IMR-90 (cell line): ENCODE measurements at regions not wholly inside any gene's neighbourhood (a gene's known extent, or its start where the extent isn't known, plus 50 kb on each side); places are given as distances from the start of the nearest gene placed in this dataset.

Experiments
- BHLHE40 ChIP-seq: fragments of 150-350 bp; IDR thresholded peaks from 2 replicates; pipeline ENCODE4 v1.6.1; 2016; ENCODE audit warnings: mild to moderate bottlenecking, low read depth, low read length
- CEBPB ChIP-seq: IDR thresholded peaks from 2 replicates; pipeline ENCODE4 v1.6.1; 2012; ENCODE audit warnings: low read depth, low read length, improper control_type of control experiment
- CTCF ChIP-seq: conservative IDR thresholded peaks from 2 replicates; pipeline ENCODE4 v1.5.1; 2012; ENCODE audit warnings: mild to moderate bottlenecking, low read depth, low read length, improper control_type of control experiment
- ELK1 ChIP-seq: fragments of 150-350 bp; IDR thresholded peaks from 2 replicates; pipeline ENCODE4 v1.6.1; 2016; ENCODE audit warnings: low read depth, mild to moderate bottlenecking, low read length, moderate library complexity, borderline replicate concordance
- FOS ChIP-seq: fragments of 150-350 bp; IDR thresholded peaks from 2 replicates; pipeline ENCODE4 v1.6.1; 2016; ENCODE audit warnings: low read depth, low read length
- MAFK ChIP-seq: IDR thresholded peaks from 2 replicates; pipeline ENCODE4 v1.6.1; 2012; ENCODE audit warnings: low read depth, low read length, improper control_type of control experiment
- MAZ ChIP-seq: IDR thresholded peaks from 2 replicates; pipeline ENCODE4 v1.6.1; 2012; ENCODE audit warnings: low read depth, mild to moderate bottlenecking, low read length, improper control_type of control experiment, moderate library complexity, borderline replicate concordance
- MXI1 ChIP-seq: IDR thresholded peaks from 2 replicates; pipeline ENCODE4 v1.6.1; 2012; ENCODE audit warnings: low read depth, mild to moderate bottlenecking, low read length, moderate library complexity, borderline replicate concordance
- POLR2A ChIP-seq: IDR thresholded peaks from 2 replicates; pipeline ENCODE4 v1.6.1; 2012; ENCODE audit warnings: mild to moderate bottlenecking, low read depth, low read length
- RAD21 ChIP-seq: IDR thresholded peaks from 2 replicates; pipeline ENCODE4 v1.6.1; 2012; ENCODE audit warnings: low read length, improper control_type of control experiment
- RCOR1 ChIP-seq: IDR thresholded peaks from 2 replicates; pipeline ENCODE4 v1.6.1; 2012; ENCODE audit warnings: mild to moderate bottlenecking, low read length, improper control_type of control experiment; ENCODE audit not compliant: insufficient replicate concordance
- RFX5 ChIP-seq: IDR thresholded peaks from 2 replicates; pipeline ENCODE4 v1.8.0; 2012; ENCODE audit warnings: low read depth, mild to moderate bottlenecking, low read length, moderate library complexity
- SMC3 ChIP-seq: fragments of 150-350 bp; IDR thresholded peaks from 2 replicates; pipeline ENCODE4 v1.6.1; 2016; ENCODE audit warnings: low read depth, mild to moderate bottlenecking, antibody characterized with exemption, low read length, moderate library complexity
- USF2 ChIP-seq: fragments of 150-350 bp; IDR thresholded peaks from 2 replicates; pipeline ENCODE4 v1.6.1; 2017; ENCODE audit warnings: mild to moderate bottlenecking, antibody characterized with exemption, low read length, low read depth

DNA sequence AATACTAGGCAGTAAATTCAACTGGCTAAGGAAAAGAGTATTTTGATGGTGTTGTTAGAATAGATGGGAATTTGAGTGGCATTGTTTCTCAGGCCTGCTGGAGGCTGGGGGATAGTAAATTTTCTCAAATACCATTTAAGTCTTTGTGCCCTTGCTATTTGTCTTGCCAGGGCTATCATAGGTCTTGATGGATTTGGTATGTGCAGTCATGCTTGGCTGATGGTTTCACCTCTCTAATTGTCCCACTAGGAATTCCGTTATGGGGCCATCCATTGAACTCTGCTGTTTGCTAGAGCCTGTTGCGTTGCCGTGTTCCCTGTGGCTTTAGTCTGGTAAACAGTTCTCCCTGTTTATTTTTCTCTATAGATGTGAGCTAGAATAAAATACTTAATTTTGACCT, 438.1 kb upstream of the FAM98A start:
- TF ChIP-seq RAD21: no peak
- no peak for TF ChIP-seq CTCF
- TF ChIP-seq SMC3: no peak
- TF ChIP-seq MXI1: no peak
- TF ChIP-seq POLR2A: no peak
- TF ChIP-seq BHLHE40: no peak
- TF ChIP-seq USF2: no peak
- TF ChIP-seq RFX5: no peak
- no peak for TF ChIP-seq CEBPB
- no peak for TF ChIP-seq FOS
- TF ChIP-seq RCOR1: no peak
- TF ChIP-seq ELK1: no peak
- no peak for TF ChIP-seq MAZ
- TF ChIP-seq MAFK: no peak
